HG02981 (cell line): ENCODE measurements at regions not wholly inside any gene's neighbourhood (a gene's known extent, or its start where the extent isn't known, plus 50 kb on each side); places are given as distances from the start of the nearest gene placed in this dataset.

Source experiments
- ATAC-seq: cut with Tn5 transposase; IDR thresholded peaks from one replicate; pipeline ENCODE4 v1.9.1; 2021; ENCODE audit warnings: mild to moderate bottlenecking, moderate library complexity; ENCODE audit not compliant: unreplicated experiment

DNA sequence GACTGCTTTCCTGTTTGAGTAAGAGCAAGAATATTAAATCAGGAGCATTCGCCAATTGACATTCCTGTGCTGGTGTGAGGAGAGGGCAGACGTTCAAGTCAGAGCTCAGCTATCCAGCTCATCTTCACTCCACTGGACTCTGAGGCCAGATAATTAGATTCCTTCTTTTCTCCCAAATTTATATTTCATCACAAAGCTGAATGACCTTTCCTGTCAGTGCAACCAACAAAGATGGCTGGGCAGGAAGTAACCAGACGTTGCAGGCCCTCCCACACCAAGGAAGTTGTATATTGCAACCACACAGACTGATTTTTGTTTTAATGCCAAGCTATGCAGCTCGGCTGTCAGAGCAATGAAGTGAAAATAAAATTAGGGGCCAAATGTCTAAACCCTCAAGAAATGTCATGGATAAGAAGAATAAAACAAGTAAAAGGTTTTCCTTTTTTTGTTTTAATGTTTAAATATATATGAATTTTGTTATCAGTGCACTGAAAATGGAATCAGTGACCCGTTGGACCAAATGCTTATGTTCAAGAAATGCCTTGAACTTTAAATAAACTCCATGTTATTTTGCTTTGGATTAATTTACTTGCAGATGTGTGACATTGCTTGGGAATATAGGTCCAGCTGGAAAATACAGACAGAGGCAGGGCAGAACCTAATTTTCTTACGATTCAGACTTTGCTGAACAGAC is 578.9 kb upstream of the FAT1 start:
- no peak for ATAC-seq

DNA sequence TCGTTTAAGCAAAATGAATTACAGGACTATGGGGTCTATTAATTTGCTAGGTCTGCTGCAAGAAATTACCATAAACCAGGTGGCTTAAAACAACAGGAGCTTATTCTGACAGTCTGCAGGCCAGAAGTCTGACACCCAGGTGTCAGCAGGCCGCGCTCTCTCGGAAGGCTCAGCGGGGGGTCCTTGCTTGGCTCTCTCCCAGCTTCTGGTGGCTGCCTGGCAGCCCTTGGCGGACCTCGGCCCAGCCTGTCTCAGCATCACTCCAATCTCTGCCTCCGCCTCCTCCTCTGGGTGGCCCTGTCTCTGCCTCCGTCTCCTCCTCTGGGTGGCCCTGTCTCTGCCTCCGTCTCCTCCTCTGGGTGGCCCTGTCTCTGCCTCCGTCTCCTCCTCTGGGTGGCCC is 580.5 kb upstream of the FAT1 start:
- no peak for ATAC-seq

DNA sequence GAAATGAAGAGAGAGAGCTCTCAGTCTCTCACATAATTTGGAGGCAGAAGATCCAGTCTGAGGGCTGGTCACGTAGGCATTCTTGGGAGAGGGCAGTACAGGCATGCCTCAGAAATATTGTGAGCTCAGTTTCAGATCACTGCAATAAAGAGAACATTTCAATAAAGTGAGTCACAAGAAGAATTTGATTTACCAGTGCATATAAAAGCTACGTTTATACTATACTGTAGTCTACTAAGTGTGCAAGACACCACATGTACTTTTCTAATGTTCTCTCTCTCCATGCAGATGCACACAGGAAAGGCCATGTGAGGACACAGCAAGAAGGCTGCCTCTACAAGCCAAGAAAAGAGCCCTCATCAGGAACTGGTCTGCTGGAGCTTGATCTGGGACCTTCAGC is 583.5 kb upstream of the FAT1 start:
- ATAC-seq, result no peak

DNA sequence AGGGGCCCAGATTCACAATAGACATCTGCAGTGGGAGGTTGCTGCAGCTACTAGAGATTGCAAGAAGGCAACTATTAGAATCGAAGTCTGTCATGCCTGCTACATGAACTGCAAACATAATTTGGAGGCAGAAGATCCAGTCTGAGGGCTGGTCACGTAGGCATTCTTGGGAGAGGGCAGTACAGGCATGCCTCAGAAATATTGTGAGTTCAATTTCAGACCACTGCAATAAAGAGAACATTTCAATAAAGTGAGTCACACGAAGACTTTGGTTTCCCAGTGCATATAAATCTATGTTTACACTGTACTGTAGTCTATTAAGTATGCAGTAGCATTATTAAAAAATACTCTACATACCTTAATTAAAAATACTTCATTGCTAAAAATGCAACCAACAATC is 585.8 kb upstream of the FAT1 start:
- no peak for ATAC-seq

DNA sequence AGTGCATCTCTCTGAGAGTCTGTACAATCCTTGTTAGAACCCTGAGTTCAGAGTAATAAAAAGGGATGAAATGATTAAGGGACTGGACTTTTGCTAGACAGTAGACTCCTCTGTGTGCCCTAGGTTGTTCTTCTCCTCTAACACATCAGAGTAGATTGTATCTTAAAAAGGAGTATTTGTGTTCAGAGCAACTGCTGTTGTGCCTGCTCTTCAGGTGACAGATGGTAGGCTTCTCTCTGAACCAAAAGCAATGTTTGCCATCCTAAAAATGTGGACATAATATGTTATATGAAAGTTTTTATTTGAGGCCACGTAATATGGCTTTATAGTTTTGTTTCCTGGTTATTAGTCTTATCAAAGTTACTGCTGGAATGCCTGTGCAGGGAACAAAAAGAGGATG is 588.6 kb upstream of the FAT1 start:
- no peak for ATAC-seq

DNA sequence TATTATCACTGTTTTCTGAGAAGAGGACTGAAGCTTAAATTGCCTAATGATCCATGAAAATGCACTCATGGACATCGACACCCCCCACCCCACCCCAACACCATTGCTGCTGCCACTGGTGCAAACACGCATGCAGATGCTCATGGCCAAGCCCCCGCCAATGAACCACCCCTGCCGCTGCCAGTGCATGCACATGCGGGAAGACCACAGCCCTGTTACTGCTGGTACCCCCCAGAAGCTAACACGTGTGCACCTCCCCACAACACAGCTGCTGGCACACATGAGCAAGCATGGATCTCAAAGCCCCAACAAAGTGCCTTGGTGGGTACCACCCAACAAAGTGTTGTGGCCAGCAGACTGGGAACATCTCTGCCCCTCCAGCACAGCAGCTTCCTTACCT is 594.1 kb upstream of the FAT1 start:
- no peak for ATAC-seq

DNA sequence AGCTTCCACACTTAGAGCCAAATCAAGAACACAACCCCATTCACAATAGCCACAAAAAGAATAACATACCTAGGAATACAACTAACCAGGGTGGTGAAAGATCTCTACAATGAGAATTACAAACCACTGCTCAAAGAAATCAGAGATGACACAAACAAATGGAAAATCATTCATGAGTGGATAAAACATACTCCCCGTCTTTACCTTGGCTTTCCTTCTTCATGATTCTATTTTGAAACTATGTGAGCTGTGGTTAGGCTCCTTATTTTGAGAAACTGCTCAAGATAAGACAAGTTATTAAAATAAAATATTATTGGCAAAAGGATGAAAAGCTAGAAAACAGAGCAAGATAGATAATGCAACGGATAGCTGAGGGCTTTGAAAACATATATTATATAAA is 598.1 kb upstream of the FAT1 start:
- no peak for ATAC-seq

DNA sequence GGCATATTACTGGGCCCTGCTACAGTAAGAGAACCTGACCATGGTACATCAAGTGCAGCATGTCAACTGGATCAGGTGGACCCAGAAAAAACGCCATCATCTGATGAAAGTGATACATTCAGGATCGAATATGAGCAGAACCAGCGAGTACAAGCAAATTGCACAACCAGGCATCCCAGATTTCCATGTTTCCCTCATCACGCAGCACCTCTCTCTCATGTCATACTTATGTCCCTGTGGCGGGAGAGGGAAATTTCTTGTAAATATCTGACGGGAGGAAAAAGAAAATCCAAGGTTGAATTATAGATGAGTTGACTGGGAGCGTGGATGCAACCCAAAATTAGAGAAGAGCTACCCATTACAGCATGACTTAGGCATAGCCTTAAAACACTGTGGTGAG is 608.5 kb upstream of the FAT1 start:
- no peak for ATAC-seq

DNA sequence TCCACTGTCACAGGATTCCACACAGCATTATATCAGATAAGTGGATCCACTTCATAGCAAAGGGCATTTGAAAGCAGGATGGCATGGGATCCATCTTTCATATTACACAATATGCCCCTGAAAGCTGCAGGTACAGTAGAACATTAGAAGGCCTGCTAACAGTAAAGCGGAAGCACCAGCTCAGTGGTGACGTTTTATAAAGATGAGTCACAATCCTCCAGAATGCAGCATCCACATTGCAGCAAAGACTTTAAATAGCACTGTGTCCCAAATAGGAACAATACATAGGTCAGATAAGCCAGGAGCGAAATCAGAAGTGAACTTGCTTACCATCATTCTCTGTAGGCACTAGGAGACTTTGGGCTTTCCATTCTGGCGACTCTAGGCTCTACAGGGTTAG is 609.5 kb upstream of the FAT1 start:
- ATAC-seq, result no peak

DNA sequence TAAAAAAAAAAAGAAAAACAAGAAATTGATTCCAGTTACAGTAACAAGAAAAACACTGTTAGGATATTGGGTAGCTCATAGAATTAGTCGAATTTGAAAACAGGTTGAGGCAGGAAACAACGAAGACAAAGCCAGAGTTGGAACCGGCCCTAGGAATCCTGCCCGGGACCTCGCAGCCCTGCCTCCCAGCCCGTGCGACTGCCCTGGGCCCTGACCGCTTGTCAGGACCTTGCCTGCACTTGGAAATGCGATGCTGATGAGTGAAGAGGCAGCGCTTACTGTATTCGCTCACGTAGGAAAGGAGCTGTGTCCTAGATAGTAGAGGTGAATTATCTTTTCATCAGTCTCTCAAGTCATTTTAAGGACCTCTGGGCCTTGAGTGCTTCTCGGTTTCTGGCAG is 611.7 kb upstream of the FAT1 start:
- ATAC-seq, result no peak

DNA sequence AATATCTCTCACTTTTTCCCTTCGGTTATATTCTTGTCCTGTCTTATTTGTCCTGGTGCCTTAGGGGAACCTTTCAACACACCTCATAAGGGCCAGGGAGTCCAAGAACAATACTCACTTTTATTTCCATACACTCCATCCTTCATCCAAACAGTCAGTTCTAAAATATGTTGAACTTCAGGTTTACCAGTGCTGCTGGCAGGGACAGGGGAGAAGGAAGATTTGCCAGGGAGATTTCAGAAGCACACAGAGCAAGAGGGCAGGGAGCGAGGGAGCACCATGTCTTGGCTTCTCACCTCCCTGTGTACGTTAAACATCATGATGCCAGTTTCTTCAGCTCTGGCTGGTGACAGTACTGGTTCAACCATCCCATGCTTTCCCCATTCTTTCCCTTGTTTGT is 631.1 kb upstream of the FAT1 start:
- ATAC-seq, result no peak

DNA sequence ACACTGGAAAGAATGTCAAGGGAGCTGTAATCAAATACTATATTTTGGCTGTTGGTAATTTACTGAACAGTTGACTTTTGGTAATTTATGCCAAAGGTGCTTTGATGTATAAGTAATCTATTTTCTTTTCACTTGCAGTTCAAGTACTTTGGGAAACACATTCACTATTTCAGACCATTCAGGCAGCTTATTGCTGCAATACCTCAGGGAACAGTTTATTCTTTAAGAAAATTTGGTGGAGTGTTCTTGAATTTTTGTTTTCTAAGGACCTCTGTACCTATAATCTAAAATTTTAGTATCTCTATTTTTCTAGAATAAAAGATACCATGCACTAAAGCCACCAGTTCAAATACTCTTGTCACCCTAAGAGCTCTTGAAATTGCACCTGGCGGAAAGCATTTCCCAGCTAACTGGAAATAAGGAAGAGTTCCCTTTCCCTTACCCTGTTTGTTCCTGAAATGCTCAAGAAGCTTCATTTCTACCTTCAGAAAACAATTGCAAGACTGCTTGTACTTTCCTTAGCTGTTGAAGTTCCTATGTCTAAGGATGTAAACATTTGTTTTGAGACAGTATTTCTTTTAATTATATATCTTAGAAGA is 633.5 kb upstream of the FAT1 start:
- no peak for ATAC-seq

DNA sequence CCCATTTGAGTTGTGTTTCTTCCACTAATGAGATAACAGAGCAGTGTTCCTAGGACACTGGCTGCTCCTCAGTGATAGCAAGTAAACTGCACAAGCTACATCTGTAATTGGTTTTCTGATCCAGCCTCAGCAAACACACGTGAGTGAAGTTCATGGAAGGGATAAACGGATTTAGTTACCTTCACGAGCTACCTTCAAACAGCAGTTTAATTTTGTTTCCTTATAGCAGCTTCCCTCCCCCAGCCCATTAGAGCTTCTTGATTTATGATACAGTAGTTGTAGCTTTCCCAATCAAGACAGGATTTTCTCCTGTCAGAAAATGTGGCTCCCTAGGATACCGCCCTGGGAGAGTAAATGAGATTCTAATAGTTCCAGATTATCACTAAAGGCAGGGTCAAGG is 634.2 kb upstream of the FAT1 start:
- ATAC-seq, result no peak

DNA sequence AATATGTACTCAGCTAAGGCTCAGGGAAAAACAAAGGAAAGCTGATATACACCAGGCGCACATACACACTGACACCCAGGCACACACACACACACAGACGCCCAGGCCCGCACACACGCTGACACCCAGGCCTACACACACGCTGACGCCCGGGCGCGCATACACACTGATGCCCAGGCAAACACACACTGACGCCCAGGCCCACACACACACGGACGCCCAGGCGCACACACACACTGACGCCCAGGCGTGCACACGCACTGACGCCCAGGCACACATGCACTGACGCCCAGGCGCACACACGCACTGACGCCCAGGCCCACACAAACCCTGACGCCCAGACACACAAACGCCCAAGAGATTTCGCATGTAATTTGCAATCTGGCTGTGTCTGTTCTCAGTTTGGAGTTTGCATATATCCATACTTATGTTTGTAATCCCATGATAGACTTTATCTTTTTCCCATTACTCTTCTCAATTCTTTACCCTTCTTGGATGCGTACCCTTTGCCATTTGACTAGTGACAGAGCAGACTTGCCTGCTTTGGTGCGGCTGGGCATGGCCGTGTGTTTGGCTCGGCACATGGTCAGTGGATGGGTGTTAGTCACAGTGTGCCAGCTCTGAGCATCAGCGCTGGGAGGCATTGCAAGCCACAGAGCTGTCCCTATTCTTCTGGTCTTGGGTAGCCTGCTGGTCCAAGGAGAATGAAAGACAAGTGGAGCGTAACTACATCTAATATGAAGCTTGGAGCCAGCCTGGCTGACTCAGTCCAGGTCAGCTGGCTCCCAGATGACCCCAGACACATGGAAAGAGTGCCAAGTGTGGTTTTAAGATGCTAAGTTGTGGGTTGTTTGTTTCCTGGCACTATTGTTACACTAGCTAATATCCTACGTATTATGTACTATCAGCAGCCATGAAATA is 632.4 kb upstream of the ZFP42 start:
- no peak for ATAC-seq

DNA sequence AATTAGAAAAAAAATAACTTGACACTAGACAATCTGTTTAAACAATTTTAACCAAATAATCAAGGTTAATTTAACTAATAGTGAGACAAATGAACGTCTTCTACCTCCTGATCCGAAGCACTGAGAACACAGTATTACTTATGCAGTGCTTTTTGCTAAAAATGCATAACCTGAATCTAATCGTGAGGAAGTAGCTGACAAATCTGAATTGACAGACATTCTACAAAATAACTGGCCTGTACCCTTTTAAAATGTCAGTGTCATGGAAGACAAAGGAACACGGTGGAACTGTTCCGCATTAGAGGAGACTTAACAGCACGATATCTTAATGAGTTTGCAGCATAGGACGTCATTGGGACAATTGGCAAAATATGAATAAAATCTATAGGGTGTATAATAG is 631.2 kb upstream of the ZFP42 start:
- no peak for ATAC-seq

DNA sequence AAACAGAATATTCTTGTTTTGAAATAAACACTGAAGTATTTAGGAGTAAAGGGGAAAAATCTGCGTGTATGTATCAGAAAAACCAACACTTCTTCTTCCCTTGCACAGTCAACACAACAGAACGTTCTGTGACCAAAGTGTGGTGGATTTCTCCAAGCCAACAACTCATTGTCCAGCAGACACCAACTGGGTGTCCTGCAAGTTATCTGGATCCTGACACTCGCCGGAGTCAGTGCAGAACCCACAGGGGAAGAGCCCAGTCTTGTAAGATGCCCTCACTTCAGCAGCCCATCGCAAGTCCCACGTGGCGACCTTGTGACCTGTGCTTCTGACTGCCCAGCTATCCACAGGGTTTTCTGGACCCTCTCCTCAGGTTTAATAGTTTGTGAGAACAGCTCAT is 630.7 kb upstream of the ZFP42 start:
- no peak for ATAC-seq

DNA sequence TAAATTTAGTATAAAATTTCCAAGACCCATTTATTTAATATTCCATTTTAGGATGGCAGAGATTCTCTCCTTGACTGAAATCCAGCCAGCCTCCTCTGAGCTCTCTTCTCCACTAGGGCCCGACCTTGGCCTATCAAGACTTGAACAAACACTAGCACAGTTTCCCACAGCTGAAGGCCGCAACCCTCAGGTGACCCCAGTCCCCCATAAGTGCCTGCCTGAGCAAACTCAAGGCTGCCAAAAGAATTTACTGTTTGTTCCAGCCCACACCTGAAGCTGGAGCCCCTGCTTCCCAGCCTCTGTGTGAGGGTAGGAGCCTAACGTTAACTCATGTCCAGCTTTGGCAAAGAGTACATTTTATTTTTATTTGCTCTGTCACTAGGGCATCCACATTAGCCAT is 629.0 kb upstream of the ZFP42 start:
- no peak for ATAC-seq

DNA sequence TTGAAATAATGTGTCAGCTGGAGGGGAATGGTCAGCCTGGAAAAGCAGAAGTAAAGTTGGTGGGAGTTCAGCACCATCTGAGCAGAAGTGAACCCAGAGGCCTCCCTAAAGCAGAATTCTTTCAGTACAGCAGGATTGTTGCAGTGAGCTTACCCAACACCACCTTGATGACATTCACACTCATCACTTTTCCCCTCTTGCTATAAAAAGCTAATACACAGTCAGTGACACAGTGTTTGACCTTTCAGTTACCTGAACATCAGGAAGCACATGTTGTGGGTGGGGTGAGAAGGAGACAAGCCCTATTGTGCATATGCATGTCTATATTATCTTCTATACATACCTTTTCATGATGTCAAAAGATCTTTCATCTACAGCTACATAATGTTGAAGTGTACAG is 624.7 kb upstream of the ZFP42 start:
- no peak for ATAC-seq

DNA sequence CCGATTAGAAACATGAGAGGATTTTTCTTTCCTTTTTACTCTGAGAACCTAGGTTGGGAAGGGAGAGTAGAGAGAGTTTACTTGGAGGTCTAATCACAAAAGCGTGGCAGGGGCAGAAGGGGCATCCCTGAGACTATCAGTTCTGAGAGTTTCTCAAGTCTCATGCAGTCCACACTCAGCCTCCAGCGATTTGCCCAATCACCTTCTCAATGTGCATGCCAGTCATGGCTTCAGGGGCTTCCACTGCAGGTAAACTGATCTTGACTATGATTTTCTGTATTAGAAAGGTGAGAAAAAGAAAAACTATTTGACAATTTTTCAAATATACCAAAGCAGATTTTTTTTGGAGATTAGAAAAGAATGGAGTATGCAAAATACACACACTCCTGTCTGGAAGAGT is 617.1 kb upstream of the ZFP42 start:
- ATAC-seq, result no peak

DNA sequence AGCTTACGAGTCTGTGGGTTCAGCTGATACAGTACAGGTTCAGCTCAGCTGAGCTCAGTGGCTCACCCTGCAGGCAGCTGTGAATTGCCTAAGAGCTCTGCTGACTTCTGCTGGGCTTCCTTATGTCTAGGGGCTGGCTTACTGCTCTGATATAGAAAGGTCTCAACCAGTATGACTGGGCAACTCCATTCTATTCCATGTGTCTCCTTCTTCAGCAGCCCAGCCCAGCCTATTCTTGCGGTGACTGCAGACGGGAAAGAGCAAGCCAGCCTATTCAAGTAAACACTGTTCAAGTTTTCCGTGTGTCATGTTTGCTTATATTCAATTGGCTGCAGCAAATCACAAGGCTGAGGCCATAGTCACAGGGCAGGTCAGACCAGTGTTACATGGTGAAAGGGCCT is 615.4 kb upstream of the ZFP42 start:
- ATAC-seq, result no peak

DNA sequence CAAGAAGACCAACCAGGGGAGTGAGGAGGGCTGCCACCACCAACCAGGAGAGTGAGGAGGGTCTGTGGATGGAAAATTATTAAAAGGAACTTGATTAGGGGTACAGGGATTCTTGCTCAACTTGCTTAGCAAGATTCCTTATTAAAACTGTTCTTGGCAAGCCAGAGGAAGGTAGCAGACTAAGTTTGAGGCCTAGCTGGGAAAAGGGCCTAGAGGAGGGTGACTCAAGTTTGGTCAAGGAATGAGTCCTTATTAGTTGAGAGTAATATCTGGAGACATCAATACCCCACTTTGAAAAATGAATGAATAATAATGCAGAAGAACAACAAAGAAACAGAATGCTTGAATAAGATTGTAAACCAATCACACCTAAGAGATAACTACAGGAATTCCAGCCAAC is 612.4 kb upstream of the ZFP42 start:
- ATAC-seq, result no peak

DNA sequence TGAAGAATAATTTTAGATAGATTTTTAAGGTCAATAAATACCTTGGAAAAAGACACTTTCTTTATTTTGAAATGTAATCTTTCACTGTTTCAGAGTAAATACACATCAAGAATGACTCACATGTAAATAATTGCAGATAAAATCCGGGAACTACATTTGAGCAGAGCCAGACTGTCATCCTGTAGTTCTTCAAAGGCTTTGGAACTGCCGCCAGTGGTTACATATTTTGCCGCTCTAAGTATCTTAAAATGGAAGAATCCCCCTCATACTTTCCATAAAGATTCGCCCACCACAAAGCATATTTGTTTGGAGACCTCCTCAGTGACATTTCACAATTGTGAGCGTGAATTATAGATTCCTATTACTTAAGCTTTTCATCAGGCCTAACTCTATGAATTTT is 607.8 kb upstream of the ZFP42 start:
- no peak for ATAC-seq
